B cell (primary cell): ENCODE measurements at regions not wholly inside any gene's neighbourhood (a gene's known extent, or its start where the extent isn't known, plus 50 kb on each side); places are given as distances from the start of the nearest gene placed in this dataset.

Experiments
- ATAC-seq: fragments of 200-7000 bp; cut with Tn5 transposase; one replicate; pipeline ENCODE4 v1.10.0; 2021; ENCODE audit warnings: low read depth, mild to moderate bottlenecking, moderate number of reproducible peaks, moderate library complexity
- CTCF ChIA-PET: fragments of 350-600 bp; sonication (Branson Sonifier 250); formaldehyde crosslinking; loops from one replicate; lab custom pipeline; 2021; ENCODE audit warnings: antibody characterized with exemption, inconsistent platforms; lab: Charles Lee
- POLR2A ChIA-PET: fragments of 350-600 bp; sonication (Branson Sonifier 250); formaldehyde crosslinking; loops from one replicate; lab custom pipeline; 2021; ENCODE audit warnings: antibody characterized with exemption; lab: Charles Lee
- DNase-seq: peaks from one replicate; pipeline ENCODE4 v3.0.0; 2013
- H2AFZ ChIP-seq: 2 replicates; pipeline ENCODE4 v1.6.1; 2012; ENCODE audit warnings: mild to moderate bottlenecking, low read depth, low read length; ENCODE audit not compliant: insufficient read depth, poor library complexity, severe bottlenecking
- H3K27ac ChIP-seq, 2 donors: 1 replicate in 1 of 2; 2 replicates in 1 of 2; pipeline ENCODE4 v1.5.1; 2012 to 2013; ENCODE audit warnings: low read length in 2 of 2, mild to moderate bottlenecking in 2 of 2, moderate library complexity in 1 of 2
- H3K27me3 ChIP-seq, 4 experiments: fragments of 200-600 bp in 1 of 4; sonication (generic) in 1 of 4; replicated peaks in 1 of 4; 1 replicate in 2 of 4; 2 replicates in 2 of 4; pipeline versions ENCODE4 v1.6.1 to v1.7.0; 2013 to 2016; ENCODE audit warnings: low read length in 3 of 4, mild to moderate bottlenecking in 2 of 4, mixed read lengths in 1 of 4, moderate library complexity in 1 of 4; ENCODE audit not compliant: insufficient read depth in 4 of 4, control insufficient read depth in 3 of 4; ENCODE audit errors: control extremely low read depth in 1 of 4
- H3K36me3 ChIP-seq, 2 experiments: replicated peaks in 1 of 2; 1 replicate in 1 of 2; 2 replicates in 1 of 2; pipeline versions ENCODE4 v1.6.1 to v1.7.1; 2013; ENCODE audit warnings: low read length in 1 of 2; ENCODE audit not compliant: insufficient read depth in 2 of 2, control insufficient read depth in 1 of 2; ENCODE audit errors: control extremely low read depth in 1 of 2, extremely low read depth in 1 of 2
- H3K4me1 ChIP-seq, 2 donors: fragments of 200-600 bp in 1 of 2; sonication (generic) in 1 of 2; 1 replicate in 1 of 2; 2 replicates in 1 of 2; pipeline versions ENCODE4 v1.5.1 to v1.6.1; 2013 to 2017; ENCODE audit warnings: low read length in 2 of 2; ENCODE audit not compliant: control insufficient read depth in 2 of 2, insufficient read depth in 2 of 2
- H3K4me2 ChIP-seq: replicated peaks from 2 replicates; pipeline ENCODE3; 2012; ENCODE audit warnings: mild to moderate bottlenecking, low read depth, low read length; ENCODE audit not compliant: poor library complexity, severe bottlenecking
- H3K4me3 ChIP-seq, 5 experiments: fragments of 200-600 bp in 1 of 5; sonication (generic) in 1 of 5; 1 replicate in 3 of 5; 2 replicates in 2 of 5; pipeline versions ENCODE4 v1.5.1 to v1.7.0; 2011 to 2016; ENCODE audit warnings: low read length in 4 of 5, mild to moderate bottlenecking in 4 of 5, low read depth in 2 of 5, control low read depth in 1 of 5, moderate library complexity in 1 of 5; ENCODE audit not compliant: insufficient read depth in 1 of 5; ENCODE audit errors: control extremely low read depth in 1 of 5, extremely low read depth in 1 of 5
- H3K79me2 ChIP-seq: fragments of 200-600 bp; sonication (generic); one replicate; pipeline ENCODE4 v1.6.0; 2016; ENCODE audit warnings: low read length; ENCODE audit not compliant: control insufficient read depth, insufficient read depth
- H3K9ac ChIP-seq: fragments of 200-600 bp; sonication (generic); 2 replicates; pipeline ENCODE4 v1.6.1; 2017; ENCODE audit warnings: mild to moderate bottlenecking, low read length, moderate library complexity
- H3K9me3 ChIP-seq, 3 donors: one replicate each; pipeline versions ENCODE4 v1.6.1 to v1.7.1; 2013; ENCODE audit warnings: low read length in 2 of 3; ENCODE audit not compliant: control insufficient read depth in 2 of 3, insufficient read depth in 1 of 3; ENCODE audit errors: control extremely low read depth in 1 of 3
- H4K20me1 ChIP-seq: 2 replicates; pipeline ENCODE4 v1.6.0; 2012; ENCODE audit warnings: mild to moderate bottlenecking, low read length; ENCODE audit not compliant: insufficient read depth, control insufficient read depth, poor library complexity, severe bottlenecking
- H3K27ac Mint-ChIP-seq: one replicate; pipeline ENCODE4 v1.8.0; 2021; ENCODE audit warnings: mixed read lengths
- H3K27me3 Mint-ChIP-seq: one replicate; pipeline ENCODE4 v1.8.0; 2021; ENCODE audit warnings: mixed read lengths
- H3K4me1 Mint-ChIP-seq: one replicate; pipeline ENCODE4 v1.8.0; 2021; ENCODE audit warnings: mixed read lengths
- H3K4me3 Mint-ChIP-seq: one replicate; pipeline ENCODE4 v1.8.0; 2021; ENCODE audit warnings: mixed read lengths
- H3K9me3 Mint-ChIP-seq: one replicate; pipeline ENCODE4 v1.8.0; 2022; ENCODE audit warnings: mixed read lengths; ENCODE audit not compliant: insufficient read depth
- CTCF ChIP-seq: fragments of 200-600 bp; IDR thresholded peaks from one replicate; pipeline ENCODE4 v1.8.0; 2022; ENCODE audit warnings: antibody characterized with exemption, mild to moderate bottlenecking
- EZH2 ChIP-seq: IDR thresholded peaks from 2 replicates; pipeline ENCODE4 v1.6.1; 2012; ENCODE audit warnings: borderline replicate concordance, low read depth, mild to moderate bottlenecking, moderate library complexity, low read length; ENCODE audit not compliant: insufficient read depth, poor library complexity, severe bottlenecking
- WGBS: methylation state at CpG from one replicate; pipeline ENCODE4 v1.1.5; 2013; ENCODE audit warnings: missing lambda C conversion rate; ENCODE audit not compliant: insufficient coverage; 5-methylcytosine and 5-hydroxymethylcytosine counted together
- intact Hi-C: fragments of 100-400 bp; cut with micrococcal nuclease; formaldehyde crosslinking; loops from one replicate; pipeline ENCODE4 v1.10.0; 2022

GRCh38 chr15:23514484-23514883 is 51.0 kb upstream of the MKRN3 start:
- intact Hi-C loops, result no loop called here
- H2AFZ ChIP-seq, result no peak overlapping the region
- WGBS, result no CpG with 5 or more reads among the region's 1 CpG

GRCh38 chr15:23506762-23507161 is 58.7 kb upstream of the MKRN3 start:
- H3K79me2 ChIP-seq, result no peaks in the 10 kb centered on the region
- no peak overlapping the region for H3K4me2 ChIP-seq
- ATAC-seq (no peak), DNase-seq (no peak)
- H3K4me3 Mint-ChIP-seq, result no peak overlapping the region
- H3K27ac ChIP-seq, result no peak overlapping the region
- intact Hi-C loops, result no loop called here
- peaks cover 0 to 3% (median under 1%) of the 10 kb centered on the region in 4 experiments for H3K27me3 ChIP-seq
- H3K9ac ChIP-seq, result no peak overlapping the region
- H3K9me3 Mint-ChIP-seq, result no peaks in the 10 kb centered on the region
- H4K20me1 ChIP-seq, result no peaks in the 10 kb centered on the region
- TF ChIP-seq CTCF (no peak), EZH2 (no peak)
- CTCF ChIA-PET, result interaction anchor here (2.1 kb wide), 1 partner anchor 9 kb away, joined by 7 read pairs; no protein-coding TSS in a partner anchor
- no peak overlapping the region for H3K27ac Mint-ChIP-seq
- H2AFZ ChIP-seq, result no peak overlapping the region
- H3K36me3 ChIP-seq, result no peaks in the 10 kb centered on the region
- H3K4me1 ChIP-seq, result no peaks in the 10 kb centered on the region
- H3K4me3 ChIP-seq, result no peak overlapping the region
- no peaks in the 10 kb centered on the region for H3K4me1 Mint-ChIP-seq
- H3K27me3 Mint-ChIP-seq, result no peaks in the 10 kb centered on the region
- peaks cover 0 to 3% (median 0%) of the 10 kb centered on the region in 3 donors for H3K9me3 ChIP-seq
- POLR2A ChIA-PET, result no interaction called here

More at GRCh38 chr15:23514484-23514883, 51.0 kb upstream of the MKRN3 start:
- no peaks in the 10 kb centered on the region for H3K27me3 ChIP-seq
- no peak overlapping the region for H3K4me3 Mint-ChIP-seq
- H3K4me1 Mint-ChIP-seq, result no peaks in the 10 kb centered on the region
- CTCF ChIA-PET, result no interaction called here
- H3K4me3 ChIP-seq, result no peak overlapping the region
- peaks cover 0 to 3% (median 0%) of the 10 kb centered on the region in 3 donors for H3K9me3 ChIP-seq
- no peaks in the 10 kb centered on the region for H3K79me2 ChIP-seq
- no peaks in the 10 kb centered on the region for H3K4me1 ChIP-seq
- POLR2A ChIA-PET, result no interaction called here
- peaks cover 4% of the 10 kb centered on the region for H3K9me3 Mint-ChIP-seq
- H3K27ac ChIP-seq, result no peak overlapping the region
- DNase-seq (no peak), ATAC-seq (no peak)
- no peaks in the 10 kb centered on the region for H3K27me3 Mint-ChIP-seq
- no peaks in the 10 kb centered on the region for H4K20me1 ChIP-seq
- H3K9ac ChIP-seq, result no peak overlapping the region
- no peak overlapping the region for H3K27ac Mint-ChIP-seq
- no peak overlapping the region for H3K4me2 ChIP-seq
- no peaks in the 10 kb centered on the region for H3K36me3 ChIP-seq
- no peak for TF ChIP-seq EZH2
- no peak for TF ChIP-seq CTCF
